Testis (tissue), 2 donors: ENCODE measurements at regions not wholly inside any gene's neighbourhood (a gene's known extent, or its start where the extent isn't known, plus 50 kb on each side); places are given as distances from the start of the nearest gene placed in this dataset.

Experiments used
- DNase-seq: peaks from one replicate; pipeline ENCODE4 v3.0.0-alpha.2; 2019
- H3K27ac ChIP-seq, 2 donors: fragments of 200-600 bp; sonication (generic); one replicate each; pipeline ENCODE4 v1.5.1; 2019
- H3K27me3 ChIP-seq: fragments of 200-600 bp; sonication (generic); one replicate; pipeline ENCODE4 v1.5.1; 2019
- H3K36me3 ChIP-seq: fragments of 200-600 bp; sonication (generic); one replicate; pipeline ENCODE4 v1.5.1; 2017; ENCODE audit warnings: low read depth; ENCODE audit errors: missing control alignments
- H3K4me1 ChIP-seq: fragments of 200-600 bp; sonication (generic); one replicate; pipeline ENCODE4 v1.5.1; 2019
- H3K4me3 ChIP-seq, 2 donors: fragments of 200-600 bp; sonication (generic); one replicate each; pipeline ENCODE4 v1.5.1; 2017 to 2019
- H3K9me3 ChIP-seq: fragments of 200-600 bp; sonication (generic); one replicate; pipeline ENCODE4 v1.5.1; 2017
- CTCF ChIP-seq, 3 experiments: fragments of 450-650 bp in 2 of 3; fragments of 200-600 bp in 1 of 3; sonication (generic) in 1 of 3; IDR thresholded peaks; one replicate each; pipeline ENCODE4 v1.5.1; 2016 to 2019; ENCODE audit warnings: antibody characterized with exemption in 3 of 3, mild to moderate bottlenecking in 2 of 3, moderate library complexity in 1 of 3
- POLR2A ChIP-seq: fragments of 450-650 bp; IDR thresholded peaks from one replicate; pipeline ENCODE4 v1.6.1; 2017; ENCODE audit warnings: antibody characterized with exemption, mild to moderate bottlenecking, moderate library complexity
- WGBS, 2 donors: methylation state at CpG; one replicate each; pipeline ENCODE4 v1.1.5; 2018; 5-methylcytosine and 5-hydroxymethylcytosine counted together
- intact Hi-C: fragments of 100-400 bp; cut with DNase I; formaldehyde crosslinking; loops from one replicate; pipeline ENCODE4 v1.15.1; 2023; ENCODE audit warnings: low total_unique reads

- Histone ChIP-seq H3K36me3 (no peaks in the 10 kb centered on the region), H3K27ac (no peak overlapping the region), H3K4me3 (no peak overlapping the region), H3K9me3 (no peaks in the 10 kb centered on the region), H3K27me3 (no peaks in the 10 kb centered on the region), H3K4me1 (no peaks in the 10 kb centered on the region)
- TF ChIP-seq CTCF (IDR thresholded peaks at IDR 0.05) (no peak), POLR2A (no peak)
- 37 to 46% methylated on average over 4 of the region's 4 CpGs for WGBS, 2 donors
- intact Hi-C loops = no loop called here
- DNase-seq = no peak
These were observed 1470.3 kb upstream of the NUDT12 start for GRCh38 chr5:105032917-105033316.

- H3K4me3 ChIP-seq = no peak overlapping the region
- no peak overlapping the region for H3K27ac ChIP-seq
- H3K27me3 ChIP-seq = no peaks in the 10 kb centered on the region
- no peak for TF ChIP-seq CTCF (IDR thresholded peaks at IDR 0.05)
- no peak for TF ChIP-seq POLR2A
- no peaks in the 10 kb centered on the region for H3K9me3 ChIP-seq
- WGBS, 2 donors = 75 to 91% methylated on average over 2 of the region's 2 CpGs
- intact Hi-C loops = no loop called here
- DNase-seq = no peak
- H3K4me1 ChIP-seq = no peaks in the 10 kb centered on the region
- H3K36me3 ChIP-seq = no peaks in the 10 kb centered on the region
These were observed 1467.6 kb upstream of the NUDT12 start for GRCh38 chr5:105030153-105030552.

- no peaks in the 10 kb centered on the region for H3K36me3 ChIP-seq
- no peak overlapping the region for H3K4me3 ChIP-seq
- TF ChIP-seq POLR2A (no peak), CTCF (IDR thresholded peaks at IDR 0.05) (no peak)
- H3K27me3 ChIP-seq = no peaks in the 10 kb centered on the region
- no peaks in the 10 kb centered on the region for H3K9me3 ChIP-seq
- DNase-seq = no peak
- no peak overlapping the region for H3K27ac ChIP-seq
- no peaks in the 10 kb centered on the region for H3K4me1 ChIP-seq
- intact Hi-C loops = no loop called here
- 93 to 96% methylated on average over 3 of the region's 3 CpGs for WGBS, 2 donors
These were observed 1452.5 kb upstream of the NUDT12 start for GRCh38 chr5:105015098-105015497.

- Histone ChIP-seq H3K4me3 (no peak overlapping the region), H3K27me3 (no peaks in the 10 kb centered on the region), H3K4me1 (no peaks in the 10 kb centered on the region), H3K9me3 (no peaks in the 10 kb centered on the region), H3K36me3 (no peaks in the 10 kb centered on the region), H3K27ac (no peak overlapping the region)
- DNase-seq = no peak
- WGBS, 2 donors = 80 to 85% methylated on average over 1 of the region's 1 CpG
- intact Hi-C loops = no loop called here
- TF ChIP-seq CTCF (IDR thresholded peaks at IDR 0.05) (no peak), POLR2A (no peak)
These were observed 1436.0 kb upstream of the NUDT12 start for GRCh38 chr5:104998572-104998971.

- no peaks in the 10 kb centered on the region for H3K36me3 ChIP-seq
- DNase-seq = no peak
- TF ChIP-seq CTCF (IDR thresholded peaks at IDR 0.05) = no peak
- TF ChIP-seq POLR2A = no peak
- no peaks in the 10 kb centered on the region for H3K27me3 ChIP-seq
- intact Hi-C loops = no loop called here
- H3K9me3 ChIP-seq = no peaks in the 10 kb centered on the region
- H3K4me1 ChIP-seq = no peaks in the 10 kb centered on the region
- WGBS, 2 donors = 77 to 91% methylated on average over 1 of the region's 1 CpG
- no peak overlapping the region for H3K27ac ChIP-seq
- no peak overlapping the region for H3K4me3 ChIP-seq
These were observed 1435.6 kb upstream of the NUDT12 start for GRCh38 chr5:104998169-104998568.
